Mesendoderm (in vitro differentiated cells): ENCODE measurements at regions not wholly inside any gene's neighbourhood (a gene's known extent, or its start where the extent isn't known, plus 50 kb on each side); places are given as distances from the start of the nearest gene placed in this dataset.
"Not testable (repeated sequence)": the region's sequence is repeated elsewhere in the genome, so short reads cannot be mapped to it uniquely, and the experiment has no call there.

Source experiments
- DNase-seq: peaks from one replicate; pipeline ENCODE4 v3.0.0; 2013
- H2AK5ac ChIP-seq: 2 replicates; pipeline ENCODE4 v1.6.1; 2013; ENCODE audit warnings: low read length, inconsistent platforms
- H2BK120ac ChIP-seq: 2 replicates; pipeline ENCODE4 v1.6.1; 2013; ENCODE audit warnings: low read depth, mild to moderate bottlenecking, low read length, moderate library complexity, mixed read lengths
- H2BK15ac ChIP-seq: replicated peaks from 2 replicates; pipeline ENCODE4 v1.6.1; 2013; ENCODE audit warnings: low read depth, mild to moderate bottlenecking, moderate library complexity
- H2BK5ac ChIP-seq: 2 replicates; pipeline ENCODE4 v1.6.1; 2013; ENCODE audit warnings: low read length, inconsistent platforms
- H3K18ac ChIP-seq: 2 replicates; pipeline ENCODE4 v1.6.1; 2013; ENCODE audit warnings: mild to moderate bottlenecking, low read length, mixed read lengths
- H3K23ac ChIP-seq: one replicate; pipeline ENCODE4 v1.6.1; 2013; ENCODE audit warnings: low read length
- H3K27ac ChIP-seq: 2 replicates; pipeline ENCODE4 v1.5.1; 2013; ENCODE audit warnings: low read depth, mild to moderate bottlenecking, inconsistent platforms, low read length, moderate library complexity
- H3K27me3 ChIP-seq: 2 replicates; pipeline ENCODE4 v1.6.1; 2013; ENCODE audit warnings: low read length, control low read depth, mild to moderate bottlenecking, inconsistent platforms; ENCODE audit not compliant: insufficient read depth, poor library complexity
- H3K36me3 ChIP-seq: 2 replicates; pipeline ENCODE4 v1.6.1; 2013; ENCODE audit warnings: low read length, inconsistent platforms; ENCODE audit not compliant: control insufficient read depth, insufficient read depth
- H3K4ac ChIP-seq: one replicate; pipeline ENCODE4 v1.6.1; 2013; ENCODE audit warnings: low read depth, mild to moderate bottlenecking, low read length, moderate library complexity
- H3K4me1 ChIP-seq: 2 replicates; pipeline ENCODE4 v1.6.1; 2013; ENCODE audit warnings: low read depth, low read length, inconsistent platforms; ENCODE audit not compliant: control insufficient read depth
- H3K4me2 ChIP-seq: 2 replicates; pipeline ENCODE4 v1.6.1; 2013; ENCODE audit warnings: low read length
- H3K4me3 ChIP-seq: 2 replicates; pipeline ENCODE4 v1.5.1; 2013; ENCODE audit warnings: mild to moderate bottlenecking, low read length
- H3K56ac ChIP-seq: one replicate; pipeline ENCODE4 v1.6.1; 2013; ENCODE audit warnings: low read length
- H3K79me1 ChIP-seq: 2 replicates; pipeline ENCODE4 v1.6.1; 2013; ENCODE audit warnings: low read length, inconsistent platforms
- H3K79me2 ChIP-seq: 2 replicates; pipeline ENCODE4 v1.6.1; 2013; ENCODE audit warnings: mild to moderate bottlenecking, low read length; ENCODE audit not compliant: control insufficient read depth, insufficient read depth
- H3K9ac ChIP-seq: 2 replicates; pipeline ENCODE4 v1.6.1; 2013; ENCODE audit warnings: low read length, inconsistent platforms
- H4K5ac ChIP-seq: one replicate; pipeline ENCODE4 v1.6.1; 2013; ENCODE audit warnings: low read length
- H4K8ac ChIP-seq: one replicate; pipeline ENCODE4 v1.6.1; 2013; ENCODE audit warnings: low read depth, mild to moderate bottlenecking, control low read depth, low read length, moderate library complexity
- WGBS: extraction: QIAGEN DNeasy Blood & Tissue Kit; methylation state at CpG from one replicate; pipeline ENCODE4 v1.1.7; 2013; ENCODE audit warnings: low lambda C conversion rate, missing lambda C conversion rate; ENCODE audit not compliant: insufficient coverage; ENCODE audit errors: extremely low coverage; 5-methylcytosine and 5-hydroxymethylcytosine counted together

- H2BK5ac ChIP-seq, result no peak overlapping the region
- no peak overlapping the region for H4K5ac ChIP-seq
- no CpG with 5 or more reads among the region's 36 CpGs for WGBS
- peak; percentile 89 for DNase-seq
- no peak overlapping the region for H2AK5ac ChIP-seq
- peak overlapping the region; percentile 70 for H3K4me2 ChIP-seq
- H3K18ac ChIP-seq, result peak overlapping the region; percentile 13
- H4K8ac ChIP-seq, result no peak overlapping the region
- H3K9ac ChIP-seq, result peak overlapping the region; percentile 65
- no peak overlapping the region for H2BK120ac ChIP-seq
- H3K4me1 ChIP-seq, result no peaks in the 10 kb centered on the region
- H3K4ac ChIP-seq, result no peak overlapping the region
- H2BK15ac ChIP-seq, result no peak overlapping the region
- no peak overlapping the region for H3K23ac ChIP-seq
- no peaks in the 10 kb centered on the region for H3K27me3 ChIP-seq
- H3K4me3 ChIP-seq, result peak overlapping the region; percentile 16
- H3K36me3 ChIP-seq, result no peaks in the 10 kb centered on the region
- peak overlapping the region; percentile 87 for H3K56ac ChIP-seq
- H3K79me2 ChIP-seq, result no peaks in the 10 kb centered on the region
- H3K79me1 ChIP-seq, result no peaks in the 10 kb centered on the region
- no peak overlapping the region for H3K27ac ChIP-seq
These were observed 107.9 kb upstream of the LARP1 start for GRCh38 chr5:154647114-154647760.

DNA sequence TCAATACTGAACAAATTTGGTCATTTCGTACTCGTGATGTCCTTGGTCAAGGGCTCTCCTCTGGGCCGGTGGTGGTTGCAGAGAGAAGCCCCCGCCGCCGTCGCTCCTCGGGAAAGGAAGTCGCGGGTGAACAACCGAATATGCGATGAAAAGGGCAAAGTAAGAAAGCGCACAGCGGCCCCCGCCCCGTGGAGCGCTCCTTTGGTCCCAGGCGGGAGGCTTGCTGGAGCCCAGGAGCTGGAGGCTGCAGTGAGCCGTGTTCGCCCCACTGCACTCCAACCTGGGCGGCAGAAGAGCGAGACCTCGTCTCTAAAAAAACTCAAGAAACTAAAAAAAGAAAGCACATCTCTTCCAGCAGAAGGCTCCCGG, 108.4 kb upstream of the LARP1 start:
- Histone ChIP-seq H3K4me3 (no peak overlapping the region), H3K79me1 (no peaks in the 10 kb centered on the region), H3K23ac (no peak overlapping the region), H3K27ac (no peak overlapping the region), H3K18ac (no peak overlapping the region), H4K5ac (no peak overlapping the region), H3K4me1 (no peaks in the 10 kb centered on the region), H3K9ac (peak overlapping the region; percentile 65), H2AK5ac (no peak overlapping the region), H3K79me2 (no peaks in the 10 kb centered on the region), H3K36me3 (no peaks in the 10 kb centered on the region), H3K4me2 (peak overlapping the region; percentile 70), H3K4ac (no peak overlapping the region), H2BK15ac (no peak overlapping the region), H4K8ac (no peak overlapping the region), H3K56ac (peak overlapping the region; percentile 87), H3K27me3 (no peaks in the 10 kb centered on the region), H2BK120ac (no peak overlapping the region), H2BK5ac (no peak overlapping the region)
- DNase-seq, result no peak
- WGBS, result no CpG with 5 or more reads among the region's 24 CpGs

- H3K18ac ChIP-seq, result no peak overlapping the region
- H4K5ac ChIP-seq, result no peak overlapping the region
- no peaks in the 10 kb centered on the region for H3K27me3 ChIP-seq
- H3K4me2 ChIP-seq, result no peak overlapping the region
- H3K4me1 ChIP-seq, result no peaks in the 10 kb centered on the region
- no peak overlapping the region for H3K4ac ChIP-seq
- no peak overlapping the region for H4K8ac ChIP-seq
- H2BK15ac ChIP-seq, result no peak overlapping the region
- no peak for DNase-seq
- H3K9ac ChIP-seq, result no peak overlapping the region
- H3K79me1 ChIP-seq, result no peaks in the 10 kb centered on the region
- no peak overlapping the region for H3K56ac ChIP-seq
- no peak overlapping the region for H2BK120ac ChIP-seq
- no peak overlapping the region for H3K23ac ChIP-seq
- H2AK5ac ChIP-seq, result no peak overlapping the region
- no peak overlapping the region for H2BK5ac ChIP-seq
- no peak overlapping the region for H3K27ac ChIP-seq
- no CpG with 5 or more reads among the region's 5 CpGs for WGBS
- no peak overlapping the region for H3K4me3 ChIP-seq
- H3K79me2 ChIP-seq, result no peaks in the 10 kb centered on the region
- H3K36me3 ChIP-seq, result no peaks in the 10 kb centered on the region
These were observed 110.3 kb upstream of the LARP1 start for GRCh38 chr5:154644745-154645411.

DNA sequence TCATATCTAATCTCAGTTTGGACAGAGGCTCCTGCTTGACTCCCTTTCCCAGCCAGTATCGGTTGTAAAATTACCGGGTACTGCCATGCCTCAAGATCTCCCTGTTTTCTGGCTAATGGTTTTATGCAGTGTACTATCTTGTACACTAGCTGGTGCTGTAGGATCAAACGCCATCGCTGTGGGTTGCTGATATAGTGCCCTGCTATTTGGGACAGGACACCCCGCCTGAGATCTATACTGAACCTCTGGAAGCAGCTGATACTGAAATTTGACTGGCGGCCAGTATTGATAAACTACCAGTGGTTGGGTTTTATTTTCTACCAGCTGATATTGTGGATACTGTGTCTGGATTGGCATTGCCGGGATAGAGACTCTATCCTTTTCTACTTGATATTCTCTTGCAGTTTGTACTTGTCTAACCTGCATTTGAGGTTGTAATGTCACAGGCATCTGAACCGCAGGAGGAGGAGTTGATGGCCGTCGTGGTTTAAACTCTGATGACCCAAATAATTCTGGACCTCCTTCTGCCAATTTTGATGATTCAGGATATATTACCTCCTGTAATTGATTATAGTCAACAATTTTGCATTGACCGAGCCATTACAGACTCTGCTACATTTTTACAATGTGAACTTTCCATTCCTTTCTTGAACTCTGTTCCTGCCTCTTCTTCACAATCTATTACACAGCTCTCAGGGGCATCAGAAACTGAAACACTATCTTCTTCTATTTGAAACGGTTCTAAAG, 112.5 kb upstream of the LARP1 start:
- Histone ChIP-seq H3K79me1 (no peaks in the 10 kb centered on the region), H4K5ac (no peak overlapping the region), H3K4me2 (no peak overlapping the region), H3K9ac (no peak overlapping the region), H3K23ac (no peak overlapping the region), H3K79me2 (no peaks in the 10 kb centered on the region), H3K4me1 (no peaks in the 10 kb centered on the region), H4K8ac (no peak overlapping the region), H3K56ac (no peak overlapping the region), H3K18ac (no peak overlapping the region), H3K27ac (no peak overlapping the region), H2BK15ac (no peak overlapping the region), H2BK120ac (peak overlapping the region; percentile 69), H3K27me3 (no peaks in the 10 kb centered on the region), H2BK5ac (no peak overlapping the region), H2AK5ac (no peak overlapping the region), H3K36me3 (no peaks in the 10 kb centered on the region), H3K4ac (no peak overlapping the region), H3K4me3 (no peak overlapping the region)
- no CpG with 5 or more reads among the region's 12 CpGs for WGBS
- peak; percentile 42 for DNase-seq

- not testable (repeated sequence) for H2BK15ac ChIP-seq, H3K56ac ChIP-seq, H3K79me1 ChIP-seq, H3K23ac ChIP-seq, H4K5ac ChIP-seq, H2BK120ac ChIP-seq, H3K27me3 ChIP-seq, H3K27ac ChIP-seq, H3K4ac ChIP-seq, H3K18ac ChIP-seq, H4K8ac ChIP-seq, H3K4me1 ChIP-seq, H3K4me3 ChIP-seq, H2BK5ac ChIP-seq, H3K9ac ChIP-seq, H3K79me2 ChIP-seq, H3K36me3 ChIP-seq, H3K4me2 ChIP-seq, H2AK5ac ChIP-seq
- no CpG with 5 or more reads among the region's 4 CpGs for WGBS
- peak; percentile 40 for DNase-seq
These were observed 114.9 kb upstream of the LARP1 start for GRCh38 chr5:154640213-154640831.
